HepG2 (cell line): ENCODE measurements at regions not wholly inside any gene's neighbourhood (a gene's known extent, or its start where the extent isn't known, plus 50 kb on each side); places are given as distances from the start of the nearest gene placed in this dataset.

Experiments used
- ATAC-seq: fragments of 200-7000 bp; cut with Tn5 transposase; 3 replicates; pipeline ENCODE4 v1.9.1; 2020; ENCODE audit warnings: mild to moderate bottlenecking, moderate library complexity
- BruUV-seq: library from RNA; stranded (reverse); fragments of 400-500 nt; replicated peaks from 2 replicates; lab custom pipeline; 2021; lab: Mats Ljungman, UMichigan
- CTCF ChIA-PET: fragments of 300-600 bp; formaldehyde crosslinking; extraction: SDS; loops from one replicate; lab custom pipeline; 2021; ENCODE audit warnings: low total read pairs, inconsistent platforms, low intra/inter-chr PET ratio; lab: Yijun Ruan, JAX
- POLR2A ChIA-PET: fragments of 350-600 bp; sonication (Branson Sonifier 250); formaldehyde crosslinking; loops from one replicate; lab custom pipeline; 2020; ENCODE audit warnings: antibody characterized with exemption, inconsistent platforms; lab: Yijun Ruan, JAX
- DNase-seq: peaks from one replicate; pipeline ENCODE4 v3.0.0-alpha.2; 2015; ENCODE audit warnings: low spot score
- FAIRE-seq: peaks from 3 replicates; lab custom pipeline; 2011; peaks lifted over from hg19 to GRCh38; lab: Jason Lieb, UNC
- H2AFZ ChIP-seq: one replicate; pipeline ENCODE4 v1.6.1; 2011; ENCODE audit warnings: low read length, inconsistent platforms
- H3K27ac ChIP-seq: fragments of 300-600 bp; 3 replicates; pipeline ENCODE4 v1.8.0; 2011; ENCODE audit warnings: mixed run types, mild to moderate bottlenecking, mixed read lengths, low read length, inconsistent platforms; ENCODE audit not compliant: insufficient read depth; ENCODE audit errors: extremely low read length
- H3K27me3 ChIP-seq, 2 experiments: fragments of 200-600 bp in 1 of 2; 2 replicates in 1 of 2; 3 replicates in 1 of 2; pipeline versions ENCODE4 v1.6.0 to v1.8.0; 2011; ENCODE audit warnings: low read length in 2 of 2, mild to moderate bottlenecking in 2 of 2, moderate library complexity in 2 of 2, inconsistent platforms in 1 of 2; ENCODE audit not compliant: insufficient read depth in 2 of 2, control insufficient read depth in 1 of 2
- H3K36me3 ChIP-seq, 2 experiments: fragments of 200-600 bp in 1 of 2; replicated peaks in 1 of 2; 2 replicates in 1 of 2; 3 replicates in 1 of 2; pipeline versions ENCODE4 v1.5.1 to v1.8.0; 2011; ENCODE audit warnings: low read length in 2 of 2, inconsistent platforms in 1 of 2; ENCODE audit not compliant: insufficient read depth in 2 of 2, control insufficient read depth in 1 of 2
- H3K4me1 ChIP-seq: 2 replicates; pipeline ENCODE4 v1.5.1; 2012; ENCODE audit warnings: low read length, inconsistent platforms; ENCODE audit not compliant: insufficient read depth
- H3K4me2 ChIP-seq: 2 replicates; pipeline ENCODE4 v1.6.0; 2011; ENCODE audit warnings: low read depth, low read length, inconsistent platforms
- H3K4me3 ChIP-seq, 3 experiments: fragments of 200-600 bp in 1 of 3; sonication (generic), shearing (Covaris generic) in 1 of 3; replicated peaks in 1 of 3; 2 replicates each; pipeline ENCODE4 v1.5.1; 2011 to 2016; ENCODE audit warnings: low read length in 3 of 3, inconsistent platforms in 2 of 3, low read depth in 2 of 3, mild to moderate bottlenecking in 2 of 3, control low read depth in 1 of 3, mixed read lengths in 1 of 3; ENCODE audit not compliant: insufficient read depth in 1 of 3
- H3K79me2 ChIP-seq: one replicate; pipeline ENCODE4 v1.6.1; 2011; ENCODE audit warnings: low read length, inconsistent platforms; ENCODE audit not compliant: insufficient read depth
- H3K9ac ChIP-seq: 2 replicates; pipeline ENCODE4 v1.6.0; 2011; ENCODE audit warnings: mild to moderate bottlenecking, low read depth, low read length, inconsistent platforms; ENCODE audit not compliant: insufficient read depth
- H3K9me3 ChIP-seq: 2 replicates; pipeline ENCODE4 v1.5.1; 2012; ENCODE audit warnings: mild to moderate bottlenecking, low read length
- H4K20me1 ChIP-seq: 2 replicates; pipeline ENCODE4 v1.6.0; 2011; ENCODE audit warnings: inconsistent platforms, mild to moderate bottlenecking, low read length, moderate library complexity; ENCODE audit not compliant: insufficient read depth
- HOXD1 ChIP-seq: sonication (generic); formaldehyde crosslinking; IDR thresholded peaks from 2 replicates; pipeline ENCODE4 v1.5.0; 2020; ENCODE audit warnings: missing genetic modification reagents
- RBM22 ChIP-seq: fragments of 200-400 bp; formaldehyde crosslinking; optimal IDR thresholded peaks from 2 replicates; pipeline ENCODE3; 2017; ENCODE audit warnings: mild to moderate bottlenecking, low read length, moderate library complexity
- TCF7 ChIP-seq: sonication (generic); IDR thresholded peaks from 2 replicates; pipeline ENCODE4 v1.6.1; 2016; ENCODE audit warnings: antibody characterized with exemption, low read depth
- ZFP37 ChIP-seq: sonication (generic); formaldehyde crosslinking; IDR thresholded peaks from 2 replicates; pipeline ENCODE4 v1.4.0; 2020; ENCODE audit warnings: missing genetic modification reagents, borderline replicate concordance
- ZNF780A ChIP-seq: sonication (generic); formaldehyde crosslinking; IDR thresholded peaks from 2 replicates; pipeline ENCODE4 v1.8.0; 2022; ENCODE audit warnings: mild to moderate bottlenecking, missing genetic modification reagents, moderate library complexity
- ZNF781 ChIP-seq: sonication (generic); formaldehyde crosslinking; IDR thresholded peaks from 2 replicates; pipeline ENCODE4 v1.5.1; 2020; ENCODE audit warnings: borderline replicate concordance, mild to moderate bottlenecking, missing genetic modification reagents; ENCODE audit errors: not compliant biosample characterization
- WGBS: methylation state at CpG from one replicate; pipeline ENCODE4 v1.1.6; 2017; ENCODE audit warnings: low lambda C conversion rate; 5-methylcytosine and 5-hydroxymethylcytosine counted together
- in situ Hi-C: cut with HindIII; loops from 2 replicates; pipeline ENCODE4 v1.10.0; 2017; ENCODE audit warnings: low pct_unique_long_range_greater_than_20kb; ENCODE audit not compliant: extremely low pct_ligation_motif_present
- intact Hi-C: fragments of 100-400 bp; cut with micrococcal nuclease; formaldehyde crosslinking; loops from one replicate; pipeline ENCODE4 v1.10.0; 2022; ENCODE audit not compliant: unreplicated experiment
- TF ChIP-seq, protein P1 (sequence below): sonication (generic); formaldehyde crosslinking; IDR thresholded peaks from 2 replicates; pipeline ENCODE4 v1.4.0; 2020; ENCODE audit warnings: missing genetic modification reagents, mild to moderate bottlenecking, borderline replicate concordance
- TF ChIP-seq, protein P2 (sequence below): sonication (generic); formaldehyde crosslinking; IDR thresholded peaks from 2 replicates; pipeline ENCODE4 v1.5.0; 2020; ENCODE audit warnings: mild to moderate bottlenecking, missing genetic modification reagents, borderline replicate concordance
- TF ChIP-seq, protein P3 (sequence below): sonication (generic); formaldehyde crosslinking; IDR thresholded peaks from 2 replicates; pipeline ENCODE4 v1.5.0; 2020; ENCODE audit warnings: mild to moderate bottlenecking, missing genetic modification reagents

DNA sequence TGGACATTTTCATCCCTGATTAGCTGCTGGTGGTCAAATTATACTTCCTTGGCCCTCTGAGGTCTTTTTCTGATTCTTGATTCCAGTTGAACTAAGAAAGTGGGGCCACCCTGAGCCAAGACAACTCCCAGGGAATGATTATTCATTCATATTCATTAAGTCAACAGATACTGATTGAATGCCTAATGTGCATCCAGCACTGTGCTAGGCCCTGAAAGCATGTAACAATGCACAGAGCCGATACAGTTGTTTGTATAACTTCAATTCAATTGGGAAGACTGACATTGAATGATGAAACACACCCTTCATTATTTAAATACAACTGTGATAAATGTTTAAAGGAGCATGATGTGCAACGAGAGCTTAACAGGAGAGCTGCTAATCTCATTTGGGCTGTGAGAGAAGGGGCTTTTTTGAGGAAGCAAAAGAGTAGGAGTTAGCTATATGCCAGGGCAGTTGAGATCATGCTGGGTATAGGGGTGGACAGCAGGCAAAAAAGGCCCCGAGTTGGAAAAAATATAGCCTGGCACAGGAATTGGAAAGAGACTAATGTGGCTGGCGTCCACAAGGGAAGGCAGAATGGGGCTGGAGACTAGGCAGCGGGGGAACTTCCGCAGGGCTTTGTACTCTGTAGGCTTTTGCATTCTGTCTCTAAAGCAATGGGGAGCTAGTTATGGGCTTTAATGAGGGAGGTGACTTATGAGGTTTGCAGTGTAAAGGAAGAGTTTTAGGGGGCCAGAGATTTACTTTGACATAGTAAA lies 57.2 kb upstream of the ACVR1 start:
- Histone ChIP-seq H3K4me2 (no peak overlapping the region), H2AFZ (no peak overlapping the region), H3K4me1 (peaks cover 23% of the 10 kb centered on the region), H3K9me3 (no peaks in the 10 kb centered on the region), H3K36me3 (no peaks in the 10 kb centered on the region), H3K27me3 (no peaks in the 10 kb centered on the region; a peak in 1 of 5 replicates), H3K4me3 (no peak overlapping the region), H4K20me1 (no peaks in the 10 kb centered on the region), H3K79me2 (no peaks in the 10 kb centered on the region), H3K27ac (no peak overlapping the region), H3K9ac (no peak overlapping the region)
- CTCF ChIA-PET: no interaction called here
- intact Hi-C loops: no loop called here
- in situ Hi-C loops: no loop called here
- DNase-seq: no peak
- POLR2A ChIA-PET: no interaction called here
- no peak for ATAC-seq
- WGBS: 54% methylated on average over 6 of the region's 6 CpGs
- FAIRE-seq: no peak
- BruUV-seq: no TSS peak
- TF ChIP-seq HOXD1 (CRISPR knock-in tag) (no peak), RBM22 (no peak), TCF7 (no peak), ZNF780A (CRISPR knock-in tag) (no peak), ZNF781 (CRISPR knock-in tag) (no peak), ZFP37 (no peak)
- TF ChIP-seq, protein P1, sequence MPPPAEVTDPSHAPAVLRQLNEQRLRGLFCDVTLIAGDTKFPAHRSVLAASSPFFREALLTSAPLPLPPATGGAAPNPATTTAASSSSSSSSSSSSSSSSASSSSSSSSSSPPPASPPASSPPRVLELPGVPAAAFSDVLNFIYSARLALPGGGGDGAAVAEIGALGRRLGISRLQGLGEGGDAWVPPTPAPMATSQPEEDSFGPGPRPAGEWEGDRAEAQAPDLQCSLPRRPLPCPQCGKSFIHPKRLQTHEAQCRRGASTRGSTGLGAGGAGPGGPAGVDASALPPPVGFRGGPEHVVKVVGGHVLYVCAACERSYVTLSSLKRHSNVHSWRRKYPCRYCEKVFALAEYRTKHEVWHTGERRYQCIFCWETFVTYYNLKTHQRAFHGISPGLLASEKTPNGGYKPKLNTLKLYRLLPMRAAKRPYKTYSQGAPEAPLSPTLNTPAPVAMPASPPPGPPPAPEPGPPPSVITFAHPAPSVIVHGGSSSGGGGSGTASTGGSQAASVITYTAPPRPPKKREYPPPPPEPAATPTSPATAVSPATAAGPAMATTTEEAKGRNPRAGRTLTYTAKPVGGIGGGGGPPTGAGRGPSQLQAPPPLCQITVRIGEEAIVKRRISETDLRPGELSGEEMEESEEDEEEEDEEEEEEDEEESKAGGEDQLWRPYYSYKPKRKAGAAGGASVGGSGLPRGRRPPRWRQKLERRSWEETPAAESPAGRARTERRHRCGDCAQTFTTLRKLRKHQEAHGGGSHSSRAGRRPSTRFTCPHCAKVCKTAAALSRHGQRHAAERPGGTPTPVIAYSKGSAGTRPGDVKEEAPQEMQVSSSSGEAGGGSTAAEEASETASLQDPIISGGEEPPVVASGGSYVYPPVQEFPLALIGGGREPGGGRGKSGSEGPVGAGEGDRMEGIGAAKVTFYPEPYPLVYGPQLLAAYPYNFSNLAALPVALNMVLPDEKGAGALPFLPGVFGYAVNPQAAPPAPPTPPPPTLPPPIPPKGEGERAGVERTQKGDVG (CRISPR knock-in tag): no peak
- TF ChIP-seq, protein P2, sequence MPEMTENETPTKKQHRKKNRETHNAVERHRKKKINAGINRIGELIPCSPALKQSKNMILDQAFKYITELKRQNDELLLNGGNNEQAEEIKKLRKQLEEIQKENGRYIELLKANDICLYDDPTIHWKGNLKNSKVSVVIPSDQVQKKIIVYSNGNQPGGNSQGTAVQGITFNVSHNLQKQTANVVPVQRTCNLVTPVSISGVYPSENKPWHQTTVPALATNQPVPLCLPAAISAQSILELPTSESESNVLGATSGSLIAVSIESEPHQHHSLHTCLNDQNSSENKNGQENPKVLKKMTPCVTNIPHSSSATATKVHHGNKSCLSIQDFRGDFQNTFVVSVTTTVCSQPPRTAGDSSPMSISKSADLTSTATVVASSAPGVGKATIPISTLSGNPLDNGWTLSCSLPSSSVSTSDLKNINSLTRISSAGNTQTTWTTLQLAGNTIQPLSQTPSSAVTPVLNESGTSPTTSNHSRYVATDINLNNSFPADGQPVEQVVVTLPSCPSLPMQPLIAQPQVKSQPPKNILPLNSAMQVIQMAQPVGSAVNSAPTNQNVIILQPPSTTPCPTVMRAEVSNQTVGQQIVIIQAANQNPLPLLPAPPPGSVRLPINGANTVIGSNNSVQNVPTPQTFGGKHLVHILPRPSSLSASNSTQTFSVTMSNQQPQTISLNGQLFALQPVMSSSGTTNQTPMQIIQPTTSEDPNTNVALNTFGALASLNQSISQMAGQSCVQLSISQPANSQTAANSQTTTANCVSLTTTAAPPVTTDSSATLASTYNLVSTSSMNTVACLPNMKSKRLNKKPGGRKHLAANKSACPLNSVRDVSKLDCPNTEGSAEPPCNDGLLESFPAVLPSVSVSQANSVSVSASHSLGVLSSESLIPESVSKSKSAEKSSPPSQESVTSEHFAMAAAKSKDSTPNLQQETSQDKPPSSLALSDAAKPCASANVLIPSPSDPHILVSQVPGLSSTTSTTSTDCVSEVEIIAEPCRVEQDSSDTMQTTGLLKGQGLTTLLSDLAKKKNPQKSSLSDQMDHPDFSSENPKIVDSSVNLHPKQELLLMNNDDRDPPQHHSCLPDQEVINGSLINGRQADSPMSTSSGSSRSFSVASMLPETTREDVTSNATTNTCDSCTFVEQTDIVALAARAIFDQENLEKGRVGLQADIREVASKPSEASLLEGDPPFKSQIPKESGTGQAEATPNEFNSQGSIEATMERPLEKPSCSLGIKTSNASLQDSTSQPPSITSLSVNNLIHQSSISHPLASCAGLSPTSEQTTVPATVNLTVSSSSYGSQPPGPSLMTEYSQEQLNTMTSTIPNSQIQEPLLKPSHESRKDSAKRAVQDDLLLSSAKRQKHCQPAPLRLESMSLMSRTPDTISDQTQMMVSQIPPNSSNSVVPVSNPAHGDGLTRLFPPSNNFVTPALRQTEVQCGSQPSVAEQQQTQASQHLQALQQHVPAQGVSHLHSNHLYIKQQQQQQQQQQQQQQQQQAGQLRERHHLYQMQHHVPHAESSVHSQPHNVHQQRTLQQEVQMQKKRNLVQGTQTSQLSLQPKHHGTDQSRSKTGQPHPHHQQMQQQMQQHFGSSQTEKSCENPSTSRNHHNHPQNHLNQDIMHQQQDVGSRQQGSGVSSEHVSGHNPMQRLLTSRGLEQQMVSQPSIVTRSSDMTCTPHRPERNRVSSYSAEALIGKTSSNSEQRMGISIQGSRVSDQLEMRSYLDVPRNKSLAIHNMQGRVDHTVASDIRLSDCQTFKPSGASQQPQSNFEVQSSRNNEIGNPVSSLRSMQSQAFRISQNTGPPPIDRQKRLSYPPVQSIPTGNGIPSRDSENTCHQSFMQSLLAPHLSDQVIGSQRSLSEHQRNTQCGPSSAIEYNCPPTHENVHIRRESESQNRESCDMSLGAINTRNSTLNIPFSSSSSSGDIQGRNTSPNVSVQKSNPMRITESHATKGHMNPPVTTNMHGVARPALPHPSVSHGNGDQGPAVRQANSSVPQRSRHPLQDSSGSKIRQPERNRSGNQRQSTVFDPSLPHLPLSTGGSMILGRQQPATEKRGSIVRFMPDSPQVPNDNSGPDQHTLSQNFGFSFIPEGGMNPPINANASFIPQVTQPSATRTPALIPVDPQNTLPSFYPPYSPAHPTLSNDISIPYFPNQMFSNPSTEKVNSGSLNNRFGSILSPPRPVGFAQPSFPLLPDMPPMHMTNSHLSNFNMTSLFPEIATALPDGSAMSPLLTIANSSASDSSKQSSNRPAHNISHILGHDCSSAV: no peak
- TF ChIP-seq, protein P3, sequence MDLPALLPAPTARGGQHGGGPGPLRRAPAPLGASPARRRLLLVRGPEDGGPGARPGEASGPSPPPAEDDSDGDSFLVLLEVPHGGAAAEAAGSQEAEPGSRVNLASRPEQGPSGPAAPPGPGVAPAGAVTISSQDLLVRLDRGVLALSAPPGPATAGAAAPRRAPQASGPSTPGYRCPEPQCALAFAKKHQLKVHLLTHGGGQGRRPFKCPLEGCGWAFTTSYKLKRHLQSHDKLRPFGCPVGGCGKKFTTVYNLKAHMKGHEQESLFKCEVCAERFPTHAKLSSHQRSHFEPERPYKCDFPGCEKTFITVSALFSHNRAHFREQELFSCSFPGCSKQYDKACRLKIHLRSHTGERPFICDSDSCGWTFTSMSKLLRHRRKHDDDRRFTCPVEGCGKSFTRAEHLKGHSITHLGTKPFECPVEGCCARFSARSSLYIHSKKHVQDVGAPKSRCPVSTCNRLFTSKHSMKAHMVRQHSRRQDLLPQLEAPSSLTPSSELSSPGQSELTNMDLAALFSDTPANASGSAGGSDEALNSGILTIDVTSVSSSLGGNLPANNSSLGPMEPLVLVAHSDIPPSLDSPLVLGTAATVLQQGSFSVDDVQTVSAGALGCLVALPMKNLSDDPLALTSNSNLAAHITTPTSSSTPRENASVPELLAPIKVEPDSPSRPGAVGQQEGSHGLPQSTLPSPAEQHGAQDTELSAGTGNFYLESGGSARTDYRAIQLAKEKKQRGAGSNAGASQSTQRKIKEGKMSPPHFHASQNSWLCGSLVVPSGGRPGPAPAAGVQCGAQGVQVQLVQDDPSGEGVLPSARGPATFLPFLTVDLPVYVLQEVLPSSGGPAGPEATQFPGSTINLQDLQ: no peak
